NCI-H2029 treated with DMSO at 0.1 percent for 48 hours (cell line): ENCODE measurements at regions not wholly inside any gene's neighbourhood (a gene's known extent, or its start where the extent isn't known, plus 50 kb on each side); places are given as distances from the start of the nearest gene placed in this dataset.
A peak's percentile ranks its signal among the peaks of the same experiment; 100 is the strongest.

ENCODE experiments used
- DNase-seq: peaks from one replicate; lab custom pipeline; 2025; lab: John Stamatoyannopoulos, UW

- no peak for DNase-seq
These were observed 101.6 kb upstream of the PACRGL start for GRCh38 chr4:20598626-20599025.

- DNase-seq, result no peak
These were observed 96.5 kb upstream of the PACRGL start for GRCh38 chr4:20603671-20604313.

GRCh38 chr4:20612313-20612712 lies 87.9 kb upstream of the PACRGL start:
- DNase-seq, result no peak

GRCh38 chr4:20614816-20615215 lies 85.4 kb upstream of the PACRGL start:
- no peak for DNase-seq

- DNase-seq, result no peak
These were observed 84.6 kb upstream of the PACRGL start for GRCh38 chr4:20615486-20616260.

GRCh38 chr4:20616313-20616712 lies 83.9 kb upstream of the PACRGL start:
- DNase-seq, result no peak

GRCh38 chr4:20616848-20617247 lies 83.4 kb upstream of the PACRGL start:
- no peak for DNase-seq

GRCh38 chr4:20617678-20618396 lies 82.4 kb upstream of the PACRGL start:
- no peak for DNase-seq

GRCh38 chr4:20618731-20619130 lies 81.5 kb upstream of the PACRGL start:
- no peak for DNase-seq

GRCh38 chr4:20621476-20621875 lies 78.8 kb upstream of the PACRGL start:
- no peak for DNase-seq

GRCh38 chr4:20622701-20623100 lies 77.6 kb upstream of the PACRGL start:
- DNase-seq, result no peak

- no peak for DNase-seq
These were observed 76.3 kb upstream of the PACRGL start for GRCh38 chr4:20623939-20624338.

- DNase-seq, result no peak
These were observed 75.4 kb upstream of the PACRGL start for GRCh38 chr4:20624793-20625374.

GRCh38 chr4:20625426-20625825 lies 74.8 kb upstream of the PACRGL start:
- no peak for DNase-seq

- no peak for DNase-seq
These were observed 73.8 kb upstream of the PACRGL start for GRCh38 chr4:20626326-20627005.

GRCh38 chr4:20627866-20628265 lies 72.4 kb upstream of the PACRGL start:
- DNase-seq, result no peak

GRCh38 chr4:20629186-20630106 lies 70.8 kb upstream of the PACRGL start:
- DNase-seq, result no peak

GRCh38 chr4:20638825-20639224 lies 61.4 kb upstream of the PACRGL start:
- peak; percentile 61 for DNase-seq

GRCh38 chr4:20639346-20639745 lies 60.9 kb upstream of the PACRGL start:
- peak; percentile 90 for DNase-seq

GRCh38 chr4:20640989-20641388 lies 59.3 kb upstream of the PACRGL start:
- DNase-seq, result no peak

GRCh38 chr4:20641976-20642375 lies 58.3 kb upstream of the PACRGL start:
- no peak for DNase-seq
